ENCODE measurements at regions not wholly inside any gene's neighbourhood (a gene's known extent, or its start where the extent isn't known, plus 50 kb on each side); places are given as distances from the start of the nearest gene placed in this dataset.

DNA sequence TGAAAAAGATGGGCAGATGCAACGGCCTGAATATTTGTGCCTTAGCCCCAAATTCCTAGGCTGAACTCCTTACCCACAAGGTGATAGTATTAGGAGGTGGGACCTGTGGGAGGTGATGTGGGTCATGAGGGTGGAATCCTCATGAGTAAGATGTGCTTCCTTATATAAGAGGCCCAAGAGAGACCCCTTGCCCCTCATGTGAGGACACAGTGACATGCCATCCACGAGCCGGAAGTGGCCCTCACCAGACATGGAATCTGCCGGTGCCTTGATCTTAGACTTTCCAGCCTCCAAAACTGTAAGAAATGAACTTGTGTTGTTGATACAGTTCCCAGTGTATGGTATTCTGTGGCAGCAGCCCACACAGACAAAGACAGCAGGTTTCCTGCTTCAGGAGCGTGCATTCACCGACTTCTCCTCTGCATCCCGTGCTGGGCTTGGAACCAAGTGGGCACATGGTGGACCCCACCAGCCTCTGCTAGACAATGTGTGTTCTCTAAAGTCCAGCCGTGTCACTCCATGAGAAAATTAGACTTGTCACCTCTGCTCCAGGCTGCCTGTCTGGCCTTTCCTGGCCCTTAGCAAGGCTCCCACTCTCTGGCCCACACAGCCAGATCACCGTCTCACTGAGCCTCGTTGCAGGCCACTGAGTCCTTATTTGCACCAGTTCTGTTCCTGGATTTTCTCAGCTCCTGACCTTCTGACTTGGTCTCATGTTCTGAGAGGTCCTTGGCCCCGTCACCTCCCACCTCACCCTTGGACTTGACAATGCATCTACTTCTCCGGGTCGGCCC, 52.9 kb upstream of the CACUL1 start:
- TF ChIP-seq, protein P1, sequence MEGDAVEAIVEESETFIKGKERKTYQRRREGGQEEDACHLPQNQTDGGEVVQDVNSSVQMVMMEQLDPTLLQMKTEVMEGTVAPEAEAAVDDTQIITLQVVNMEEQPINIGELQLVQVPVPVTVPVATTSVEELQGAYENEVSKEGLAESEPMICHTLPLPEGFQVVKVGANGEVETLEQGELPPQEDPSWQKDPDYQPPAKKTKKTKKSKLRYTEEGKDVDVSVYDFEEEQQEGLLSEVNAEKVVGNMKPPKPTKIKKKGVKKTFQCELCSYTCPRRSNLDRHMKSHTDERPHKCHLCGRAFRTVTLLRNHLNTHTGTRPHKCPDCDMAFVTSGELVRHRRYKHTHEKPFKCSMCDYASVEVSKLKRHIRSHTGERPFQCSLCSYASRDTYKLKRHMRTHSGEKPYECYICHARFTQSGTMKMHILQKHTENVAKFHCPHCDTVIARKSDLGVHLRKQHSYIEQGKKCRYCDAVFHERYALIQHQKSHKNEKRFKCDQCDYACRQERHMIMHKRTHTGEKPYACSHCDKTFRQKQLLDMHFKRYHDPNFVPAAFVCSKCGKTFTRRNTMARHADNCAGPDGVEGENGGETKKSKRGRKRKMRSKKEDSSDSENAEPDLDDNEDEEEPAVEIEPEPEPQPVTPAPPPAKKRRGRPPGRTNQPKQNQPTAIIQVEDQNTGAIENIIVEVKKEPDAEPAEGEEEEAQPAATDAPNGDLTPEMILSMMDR (tag by site-specific recombination; IDR thresholded peaks at IDR 0.05) = no peak
- TF ChIP-seq ZNF121 (tag by site-specific recombination; IDR thresholded peaks at IDR 0.05) = no peak
- TF ChIP-seq ZNF707 (tag by site-specific recombination; IDR thresholded peaks at IDR 0.05) = no peak
- no peak for TF ChIP-seq ZNF324 (tag by site-specific recombination; IDR thresholded peaks at IDR 0.05)
- TF ChIP-seq, protein P2, sequence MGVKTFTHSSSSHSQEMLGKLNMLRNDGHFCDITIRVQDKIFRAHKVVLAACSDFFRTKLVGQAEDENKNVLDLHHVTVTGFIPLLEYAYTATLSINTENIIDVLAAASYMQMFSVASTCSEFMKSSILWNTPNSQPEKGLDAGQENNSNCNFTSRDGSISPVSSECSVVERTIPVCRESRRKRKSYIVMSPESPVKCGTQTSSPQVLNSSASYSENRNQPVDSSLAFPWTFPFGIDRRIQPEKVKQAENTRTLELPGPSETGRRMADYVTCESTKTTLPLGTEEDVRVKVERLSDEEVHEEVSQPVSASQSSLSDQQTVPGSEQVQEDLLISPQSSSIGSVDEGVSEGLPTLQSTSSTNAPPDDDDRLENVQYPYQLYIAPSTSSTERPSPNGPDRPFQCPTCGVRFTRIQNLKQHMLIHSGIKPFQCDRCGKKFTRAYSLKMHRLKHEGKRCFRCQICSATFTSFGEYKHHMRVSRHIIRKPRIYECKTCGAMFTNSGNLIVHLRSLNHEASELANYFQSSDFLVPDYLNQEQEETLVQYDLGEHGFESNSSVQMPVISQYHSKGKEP (tag by site-specific recombination; IDR thresholded peaks at IDR 0.05) = no peak
- TF ChIP-seq, protein P3, sequence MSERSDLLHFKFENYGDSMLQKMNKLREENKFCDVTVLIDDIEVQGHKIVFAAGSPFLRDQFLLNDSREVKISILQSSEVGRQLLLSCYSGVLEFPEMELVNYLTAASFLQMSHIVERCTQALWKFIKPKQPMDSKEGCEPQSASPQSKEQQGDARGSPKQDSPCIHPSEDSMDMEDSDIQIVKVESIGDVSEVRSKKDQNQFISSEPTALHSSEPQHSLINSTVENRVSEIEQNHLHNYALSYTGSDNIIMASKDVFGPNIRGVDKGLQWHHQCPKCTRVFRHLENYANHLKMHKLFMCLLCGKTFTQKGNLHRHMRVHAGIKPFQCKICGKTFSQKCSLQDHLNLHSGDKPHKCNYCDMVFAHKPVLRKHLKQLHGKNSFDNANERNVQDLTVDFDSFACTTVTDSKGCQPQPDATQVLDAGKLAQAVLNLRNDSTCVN (tag by site-specific recombination; optimal IDR thresholded peaks at IDR 0.05) = no peak
- TF ChIP-seq, protein P4, sequence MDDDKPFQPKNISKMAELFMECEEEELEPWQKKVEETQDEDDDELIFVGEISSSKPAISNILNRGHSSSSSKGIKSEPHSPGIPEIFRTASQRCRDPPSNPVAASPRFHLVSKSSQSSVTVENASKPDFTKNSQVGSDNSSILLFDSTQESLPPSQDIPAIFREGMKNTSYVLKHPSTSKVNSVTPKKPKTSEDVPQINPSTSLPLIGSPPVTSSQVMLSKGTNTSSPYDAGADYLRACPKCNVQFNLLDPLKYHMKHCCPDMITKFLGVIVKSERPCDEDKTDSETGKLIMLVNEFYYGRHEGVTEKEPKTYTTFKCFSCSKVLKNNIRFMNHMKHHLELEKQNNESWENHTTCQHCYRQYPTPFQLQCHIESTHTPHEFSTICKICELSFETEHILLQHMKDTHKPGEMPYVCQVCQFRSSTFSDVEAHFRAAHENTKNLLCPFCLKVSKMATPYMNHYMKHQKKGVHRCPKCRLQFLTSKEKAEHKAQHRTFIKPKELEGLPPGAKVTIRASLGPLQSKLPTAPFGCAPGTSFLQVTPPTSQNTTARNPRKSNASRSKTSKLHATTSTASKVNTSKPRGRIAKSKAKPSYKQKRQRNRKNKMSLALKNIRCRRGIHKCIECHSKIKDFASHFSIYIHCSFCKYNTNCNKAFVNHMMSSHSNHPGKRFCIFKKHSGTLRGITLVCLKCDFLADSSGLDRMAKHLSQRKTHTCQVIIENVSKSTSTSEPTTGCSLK (tag by site-specific recombination; IDR thresholded peaks at IDR 0.05) = no peak
- no peak for TF ChIP-seq ZNF140 (tag by site-specific recombination; IDR thresholded peaks at IDR 0.05)
- TF ChIP-seq ZNF596 (tag by site-specific recombination; IDR thresholded peaks at IDR 0.05) = no peak
- TF ChIP-seq REST (tag by site-specific recombination; IDR thresholded peaks at IDR 0.05) = no peak
